Adrenal gland (tissue), 5 donors: ENCODE measurements at regions not wholly inside any gene's neighbourhood (a gene's known extent, or its start where the extent isn't known, plus 50 kb on each side); places are given as distances from the start of the nearest gene placed in this dataset.

Experiments
- CTCF ChIP-seq, 6 experiments: fragments of 450-650 bp in 4 of 6; fragments of 200-600 bp in 2 of 6; sonication (generic) in 1 of 6; IDR thresholded peaks; 1 replicate in 5 of 6; 2 replicates in 1 of 6; pipeline versions ENCODE4 v1.5.1 to v1.8.0; 2016 to 2021; ENCODE audit warnings: antibody characterized with exemption in 6 of 6, mild to moderate bottlenecking in 2 of 6, moderate library complexity in 1 of 6
- POLR2A ChIP-seq, 2 donors: fragments of 450-650 bp; IDR thresholded peaks; one replicate each; pipeline ENCODE4 v1.6.1; 2017; ENCODE audit warnings: antibody characterized with exemption in 2 of 2, mild to moderate bottlenecking in 2 of 2, moderate library complexity in 1 of 2
- donor health status: DM: no; HTN: no; CAD: no.

GRCh38 chrX:69221239-69222102, 56.2 kb upstream of the PJA1 start:
- no peak for TF ChIP-seq POLR2A (IDR thresholded peaks at IDR 0.05)
- TF ChIP-seq CTCF (IDR thresholded peaks at IDR 0.05), result no peak
